Keratinocyte (primary cell): ENCODE measurements at regions not wholly inside any gene's neighbourhood (a gene's known extent, or its start where the extent isn't known, plus 50 kb on each side); places are given as distances from the start of the nearest gene placed in this dataset.
"Not testable (repeated sequence)": the region's sequence is repeated elsewhere in the genome, so short reads cannot be mapped to it uniquely, and the experiment has no call there.

Experiments
- DNase-seq: peaks from one replicate; pipeline ENCODE4 v3.0.0-alpha.2; 2011; ENCODE audit warnings: low read depth, missing footprints, low spot score
- FAIRE-seq: peaks from 2 replicates; lab custom pipeline; 2011; peaks lifted over from hg19 to GRCh38; lab: Jason Lieb, UNC
- H2AFZ ChIP-seq: 2 replicates; pipeline ENCODE4 v1.6.0; 2012; ENCODE audit warnings: low read length, control low read depth, inconsistent platforms; ENCODE audit not compliant: control insufficient read depth
- H3K27ac ChIP-seq: 2 replicates; pipeline ENCODE4 v1.5.1; 2011; ENCODE audit warnings: low read length; ENCODE audit not compliant: control insufficient read depth, insufficient read depth
- H3K27me3 ChIP-seq: 3 replicates; pipeline ENCODE4 v1.6.0; 2011; ENCODE audit warnings: low read length; ENCODE audit not compliant: control insufficient read depth, insufficient read depth; ENCODE audit errors: extremely low read depth
- H3K36me3 ChIP-seq, 2 experiments: 2 replicates in 1 of 2; 3 replicates in 1 of 2; pipeline ENCODE4 v1.5.1; 2011; ENCODE audit warnings: low read length in 2 of 2, mild to moderate bottlenecking in 1 of 2; ENCODE audit not compliant: control insufficient read depth in 2 of 2, insufficient read depth in 2 of 2; ENCODE audit errors: extremely low read depth in 1 of 2
- H3K4me1 ChIP-seq: 3 replicates; pipeline ENCODE4 v1.5.1; 2011; ENCODE audit warnings: low read length; ENCODE audit not compliant: control insufficient read depth, insufficient read depth; ENCODE audit errors: extremely low read depth
- H3K4me2 ChIP-seq: 3 replicates; pipeline ENCODE4 v1.6.0; 2011; ENCODE audit warnings: low read depth, low read length; ENCODE audit not compliant: control insufficient read depth, insufficient read depth; ENCODE audit errors: extremely low read depth
- H3K4me3 ChIP-seq, 3 experiments: fragments of 200-600 bp in 1 of 3; sonication (generic) in 1 of 3; 2 replicates in 2 of 3; 3 replicates in 1 of 3; pipeline ENCODE4 v1.5.1; 2011 to 2016; ENCODE audit warnings: low read length in 3 of 3, mild to moderate bottlenecking in 3 of 3, control low read depth in 2 of 3, inconsistent platforms in 1 of 3, low read depth in 1 of 3, mixed read lengths in 1 of 3, mixed run types in 1 of 3, moderate library complexity in 1 of 3; ENCODE audit not compliant: control insufficient read depth in 2 of 3, insufficient read depth in 2 of 3; ENCODE audit errors: extremely low read depth in 1 of 3
- H3K79me2 ChIP-seq: 2 replicates; pipeline ENCODE4 v1.6.0; 2012; ENCODE audit warnings: low read length; ENCODE audit not compliant: control insufficient read depth, insufficient read depth
- H3K9ac ChIP-seq: 3 replicates; pipeline ENCODE4 v1.6.0; 2011; ENCODE audit warnings: low read length; ENCODE audit not compliant: control insufficient read depth, insufficient read depth; ENCODE audit errors: extremely low read depth
- H3K9me1 ChIP-seq: 3 replicates; pipeline ENCODE4 v1.6.0; 2011; ENCODE audit warnings: low read length; ENCODE audit not compliant: control insufficient read depth, insufficient read depth; ENCODE audit errors: extremely low read depth
- H3K9me3 ChIP-seq: 2 replicates; pipeline ENCODE4 v1.5.1; 2012; ENCODE audit warnings: low read depth, low read length; ENCODE audit not compliant: control insufficient read depth
- H4K20me1 ChIP-seq: 3 replicates; pipeline ENCODE4 v1.6.0; 2011; ENCODE audit warnings: low read length; ENCODE audit not compliant: control insufficient read depth, insufficient read depth; ENCODE audit errors: extremely low read depth
- CTCF ChIP-seq, 3 experiments: IDR thresholded peaks in 1 of 3; conservative IDR thresholded peaks in 1 of 3; optimal IDR thresholded peaks in 1 of 3; 2 replicates in 2 of 3; 3 replicates in 1 of 3; pipeline versions ENCODE3 to v1.5.1; 2011; ENCODE audit warnings: low read length in 3 of 3, mild to moderate bottlenecking in 3 of 3, moderate library complexity in 2 of 3, control low read depth in 1 of 3, inconsistent platforms in 1 of 3; ENCODE audit not compliant: insufficient read depth in 2 of 3; ENCODE audit errors: extremely low read depth in 1 of 3
- EZH2 ChIP-seq: IDR thresholded peaks from one replicate; pipeline ENCODE4 v1.6.1; 2012; ENCODE audit warnings: inconsistent platforms, mild to moderate bottlenecking, low read length, moderate library complexity
- dilution Hi-C: fragments of 300-500 bp; cut with MboI; formaldehyde crosslinking; loops from one replicate; pipeline ENCODE4 v1.7.0; 2020; ENCODE audit warnings: low sequenced_read_pairs; ENCODE audit not compliant: extremely low pct_ligation_motif_present

- Histone ChIP-seq H2AFZ (no peak overlapping the region), H4K20me1 (no peaks in the 10 kb centered on the region), H3K27me3 (no peaks in the 10 kb centered on the region), H3K4me2 (no peak overlapping the region), H3K27ac (no peak overlapping the region), H3K9ac (no peak overlapping the region), H3K4me1 (no peaks in the 10 kb centered on the region), H3K9me1 (no peaks in the 10 kb centered on the region), H3K9me3 (no peaks in the 10 kb centered on the region), H3K4me3 (no peak overlapping the region), H3K79me2 (no peaks in the 10 kb centered on the region), H3K36me3 (no peaks in the 10 kb centered on the region)
- dilution Hi-C loops, result no loop called here
- FAIRE-seq (no peak), DNase-seq (no peak)
- no peak for TF ChIP-seq EZH2
- TF ChIP-seq CTCF (optimal IDR thresholded peaks at IDR 0.05 in 1 of 3, IDR thresholded peaks at IDR 0.05 in 1 of 3, conservative IDR thresholded peaks at IDR 0.05 in 1 of 3; ENCODE audit: extremely low read depth in 1 of 3, insufficient read depth in 2 of 3, low read length in 3 of 3), result no peak
Observed at GRCh38 chr3:73188707-73189106, 127.2 kb downstream of the EBLN2 start.

- Histone ChIP-seq H3K4me1 (no peaks in the 10 kb centered on the region), H3K4me2 (no peak overlapping the region), H3K9me1 (no peaks in the 10 kb centered on the region), H3K27me3 (no peaks in the 10 kb centered on the region), H3K79me2 (no peaks in the 10 kb centered on the region), H3K9me3 (no peaks in the 10 kb centered on the region), H3K9ac (no peak overlapping the region), H3K36me3 (no peaks in the 10 kb centered on the region), H3K4me3 (no peak overlapping the region), H3K27ac (no peak overlapping the region), H2AFZ (no peak overlapping the region), H4K20me1 (no peaks in the 10 kb centered on the region)
- FAIRE-seq (no peak), DNase-seq (no peak)
- dilution Hi-C loops, result no loop called here
- TF ChIP-seq EZH2, result no peak
- peak in 2 of 3 experiments; percentile 10 to 17 for TF ChIP-seq CTCF (optimal IDR thresholded peaks at IDR 0.05 in 1 of 3, IDR thresholded peaks at IDR 0.05 in 1 of 3, conservative IDR thresholded peaks at IDR 0.05 in 1 of 3; ENCODE audit: extremely low read depth in 1 of 3, insufficient read depth in 2 of 3, low read length in 3 of 3)
Observed at GRCh38 chr3:73192036-73192738, 130.7 kb downstream of the EBLN2 start.

GRCh38 chr3:73193943-73194342 is 132.5 kb downstream of the EBLN2 start:
- H4K20me1 ChIP-seq, H3K9ac ChIP-seq, H3K4me2 ChIP-seq, H3K9me3 ChIP-seq, DNase-seq, H3K27ac ChIP-seq, H3K4me3 ChIP-seq, H3K4me1 ChIP-seq, H3K36me3 ChIP-seq, H3K79me2 ChIP-seq, dilution Hi-C loops, FAIRE-seq, H2AFZ ChIP-seq, H3K27me3 ChIP-seq, H3K9me1 ChIP-seq: not testable (repeated sequence)
